GM23338 (cell line): ENCODE measurements at regions not wholly inside any gene's neighbourhood (a gene's known extent, or its start where the extent isn't known, plus 50 kb on each side); places are given as distances from the start of the nearest gene placed in this dataset.

ENCODE experiments used
- ATAC-seq: fragments of 200-7000 bp; cut with Tn5 transposase; 3 replicates; pipeline ENCODE4 v1.9.1; 2020
- DNase-seq: peaks from one replicate; pipeline ENCODE4 v3.0.0-alpha.2; 2015; ENCODE audit warnings: low spot score
- H2AFZ ChIP-seq: fragments of 200-600 bp; sonication (generic); 2 replicates; pipeline ENCODE4 v1.8.0; 2016; ENCODE audit warnings: antibody characterized with exemption, mild to moderate bottlenecking, moderate library complexity
- H3F3A ChIP-seq: fragments of 200-600 bp; sonication (generic); replicated peaks from 2 replicates; pipeline ENCODE4 v1.8.0; 2017; ENCODE audit warnings: antibody characterized with exemption, mixed run types, low read depth
- H3K27ac ChIP-seq: fragments of 200-600 bp; sonication (generic); 2 replicates; pipeline ENCODE4 v1.6.1; 2016; ENCODE audit warnings: low read depth
- H3K27me3 ChIP-seq: fragments of 200-600 bp; sonication (generic); 2 replicates; pipeline ENCODE4 v1.8.0; 2016; ENCODE audit warnings: mild to moderate bottlenecking, mixed run types, moderate library complexity; ENCODE audit not compliant: insufficient read depth
- H3K36me3 ChIP-seq: fragments of 200-600 bp; sonication (generic); 2 replicates; pipeline ENCODE4 v1.8.0; 2016; ENCODE audit warnings: mild to moderate bottlenecking; ENCODE audit not compliant: insufficient read depth
- H3K4me1 ChIP-seq: fragments of 200-600 bp; sonication (generic); 2 replicates; pipeline ENCODE4 v1.8.0; 2016; ENCODE audit warnings: mild to moderate bottlenecking, moderate library complexity; ENCODE audit not compliant: insufficient read depth
- H3K4me2 ChIP-seq: fragments of 200-600 bp; sonication (generic); 2 replicates; pipeline ENCODE4 v1.7.1; 2017; ENCODE audit warnings: mixed run types
- H3K4me3 ChIP-seq: fragments of 200-600 bp; sonication (generic); 2 replicates; pipeline ENCODE4 v1.6.1; 2016; ENCODE audit warnings: mixed run types
- H3K79me2 ChIP-seq: fragments of 200-600 bp; sonication (generic); replicated peaks from 2 replicates; pipeline ENCODE4 v1.8.0; 2017; ENCODE audit warnings: mild to moderate bottlenecking; ENCODE audit not compliant: insufficient read depth
- H3K9me2 ChIP-seq: fragments of 200-600 bp; sonication (generic); 2 replicates; pipeline ENCODE4 v1.8.0; 2017; ENCODE audit not compliant: insufficient read depth
- H4K20me1 ChIP-seq: fragments of 200-600 bp; sonication (generic); replicated peaks from 2 replicates; pipeline ENCODE4 v1.8.0; 2017; ENCODE audit warnings: mild to moderate bottlenecking; ENCODE audit not compliant: insufficient read depth
- H3K27ac Mint-ChIP-seq: 2 replicates; pipeline ENCODE4 v1.8.0; 2020; ENCODE audit warnings: inconsistent platforms, mild to moderate bottlenecking, moderate library complexity, mixed read lengths
- H3K27me3 Mint-ChIP-seq: 3 replicates; pipeline ENCODE4 v1.8.0; 2022; ENCODE audit warnings: low read depth, mild to moderate bottlenecking, moderate library complexity, mixed read lengths, inconsistent platforms; ENCODE audit not compliant: insufficient read depth, poor library complexity
- H3K36me3 Mint-ChIP-seq: 3 replicates; pipeline ENCODE4 v1.8.0; 2021; ENCODE audit warnings: low read depth, mild to moderate bottlenecking, inconsistent platforms, moderate library complexity, mixed read lengths
- H3K4me1 Mint-ChIP-seq: 3 replicates; pipeline ENCODE4 v1.8.0; 2020; ENCODE audit warnings: mild to moderate bottlenecking, inconsistent platforms, mixed read lengths
- H3K4me3 Mint-ChIP-seq: 3 replicates; pipeline ENCODE4 v1.8.0; 2021; ENCODE audit warnings: moderate library complexity, mild to moderate bottlenecking, inconsistent platforms, mixed read lengths
- H3K9me3 Mint-ChIP-seq: 3 replicates; pipeline ENCODE4 v1.8.0; 2020; ENCODE audit warnings: moderate library complexity, mild to moderate bottlenecking, inconsistent platforms, mixed read lengths
- CREB1 ChIP-seq: fragments of 250-450 bp; sonication (Bioruptor Pico); IDR thresholded peaks from 2 replicates; pipeline ENCODE4 v1.5.0; 2020; ENCODE audit warnings: low read depth, mild to moderate bottlenecking, moderate library complexity
- CTCF ChIP-seq, 2 experiments: fragments of 200-600 bp in 1 of 2; sonication (generic) in 1 of 2; conservative IDR thresholded peaks; 2 replicates each; pipeline versions ENCODE4 v1.5.1 to v1.6.1; 2016 to 2017; ENCODE audit warnings: antibody characterized with exemption in 2 of 2, low read depth in 2 of 2, mild to moderate bottlenecking in 2 of 2, moderate library complexity in 1 of 2
- ETS1 ChIP-seq: IDR thresholded peaks from 2 replicates; pipeline ENCODE4 v1.6.1; 2016; ENCODE audit warnings: antibody characterized with exemption
- EZH2 ChIP-seq: fragments of 200-600 bp; sonication (generic); IDR thresholded peaks from one replicate; pipeline ENCODE4 v1.8.0; 2017; ENCODE audit warnings: antibody characterized with exemption, mild to moderate bottlenecking, low read depth; ENCODE audit not compliant: unreplicated experiment
- EZH2phosphoT487 ChIP-seq: fragments of 200-600 bp; sonication (generic); IDR thresholded peaks from one replicate; pipeline ENCODE4 v1.8.1; 2018; ENCODE audit warnings: antibody characterized with exemption; ENCODE audit not compliant: unreplicated experiment
- JUNB ChIP-seq: IDR thresholded peaks from one replicate; pipeline ENCODE4 v1.6.1; 2016; ENCODE audit warnings: antibody characterized with exemption; ENCODE audit not compliant: unreplicated experiment
- NANOG ChIP-seq: IDR thresholded peaks from 2 replicates; pipeline ENCODE4 v1.6.1; 2016; ENCODE audit warnings: antibody characterized with exemption, borderline replicate concordance
- POLR2AphosphoS5 ChIP-seq: IDR thresholded peaks from 2 replicates; pipeline ENCODE4 v1.6.1; 2016; ENCODE audit warnings: antibody characterized with exemption, low read depth
- REST ChIP-seq: IDR thresholded peaks from one replicate; pipeline ENCODE4 v1.6.1; 2018; ENCODE audit warnings: antibody characterized with exemption; ENCODE audit not compliant: unreplicated experiment
- STAT1 ChIP-seq: IDR thresholded peaks from one replicate; pipeline ENCODE4 v1.6.1; 2016; ENCODE audit warnings: antibody characterized with exemption; ENCODE audit not compliant: unreplicated experiment
- ZNF114 ChIP-seq: fragments of 250-450 bp; sonication (Bioruptor Pico); IDR thresholded peaks from 2 replicates; pipeline ENCODE4 v1.5.0; 2020; ENCODE audit warnings: mild to moderate bottlenecking, moderate library complexity
- ZNF331 ChIP-seq: fragments of 250-450 bp; sonication (Bioruptor Pico); IDR thresholded peaks from 2 replicates; pipeline ENCODE4 v1.5.0; 2020; ENCODE audit warnings: low read depth, mild to moderate bottlenecking, moderate library complexity
- ZNF462 ChIP-seq: fragments of 250-450 bp; sonication (Bioruptor Pico); IDR thresholded peaks from 2 replicates; pipeline ENCODE4 v1.5.0; 2020; ENCODE audit warnings: mild to moderate bottlenecking, moderate library complexity

GRCh38 chr4:81845273-81845672, 373.6 kb upstream of the RASGEF1B start:
- Mint-ChIP-seq H3K4me1 (peaks cover 4% of the 10 kb centered on the region; the same call in 2 of the 3 replicates), H3K27ac (peak overlapping the region; percentile 94), H3K36me3 (no peaks in the 10 kb centered on the region), H3K4me3 (no peak overlapping the region), H3K27me3 (peaks cover 2% of the 10 kb centered on the region), H3K9me3 (no peaks in the 10 kb centered on the region)
- no peak for TF ChIP-seq ZNF114 (CRISPR knock-in tag)
- TF ChIP-seq CREB1: no peak
- no peak for TF ChIP-seq CTCF (conservative IDR thresholded peaks at IDR 0.05; ENCODE audit: low read depth in 2 of 2)
- no peak for TF ChIP-seq REST
- no peak for TF ChIP-seq ZNF331 (CRISPR knock-in tag)
- no peak for TF ChIP-seq STAT1
- no peak for TF ChIP-seq ETS1
- TF ChIP-seq ZNF462 (CRISPR knock-in tag): no peak
- no peak for TF ChIP-seq POLR2AphosphoS5
- TF ChIP-seq EZH2phosphoT487: no peak
- TF ChIP-seq JUNB: no peak
- no peak for TF ChIP-seq NANOG
- no peak for TF ChIP-seq EZH2
- no peaks in the 10 kb centered on the region for H3F3A ChIP-seq
- no peak for ATAC-seq
- H3K4me2 ChIP-seq: no peak overlapping the region
- no peak for DNase-seq
- H3K4me3 ChIP-seq: no peak overlapping the region
- no peaks in the 10 kb centered on the region for H3K9me2 ChIP-seq
- no peaks in the 10 kb centered on the region for H3K36me3 ChIP-seq
- H3K27ac ChIP-seq: no peak overlapping the region
- no peaks in the 10 kb centered on the region for H3K79me2 ChIP-seq
- no peaks in the 10 kb centered on the region for H3K4me1 ChIP-seq
- H4K20me1 ChIP-seq: no peaks in the 10 kb centered on the region
- H2AFZ ChIP-seq: no peak overlapping the region
- H3K27me3 ChIP-seq: no peaks in the 10 kb centered on the region
